GM19351 (cell line): ENCODE measurements at regions not wholly inside any gene's neighbourhood (a gene's known extent, or its start where the extent isn't known, plus 50 kb on each side); places are given as distances from the start of the nearest gene placed in this dataset.

Source experiments
- ATAC-seq: cut with Tn5 transposase; IDR thresholded peaks from one replicate; pipeline ENCODE4 v1.9.1; 2021; ENCODE audit warnings: mild to moderate bottlenecking, moderate library complexity; ENCODE audit not compliant: unreplicated experiment

GRCh38 chr3:107258300-107258699 lies 118.9 kb upstream of the CCDC54 start:
- ATAC-seq: no peak

GRCh38 chr3:107260207-107260606 lies 117.0 kb upstream of the CCDC54 start:
- no peak for ATAC-seq

GRCh38 chr3:107263269-107264021 lies 113.8 kb upstream of the CCDC54 start:
- no peak for ATAC-seq

GRCh38 chr3:107264888-107265287 lies 112.4 kb upstream of the CCDC54 start:
- no peak for ATAC-seq

GRCh38 chr3:107265526-107265925 lies 111.7 kb upstream of the CCDC54 start:
- no peak for ATAC-seq

- ATAC-seq: no peak
These were observed 108.8 kb upstream of the CCDC54 start for GRCh38 chr3:107268469-107268868.

GRCh38 chr3:107269136-107269535 lies 108.1 kb upstream of the CCDC54 start:
- no peak for ATAC-seq

- ATAC-seq: peak; percentile 71
These were observed 105.4 kb upstream of the CCDC54 start for GRCh38 chr3:107271787-107272387.

GRCh38 chr3:107272471-107272870 lies 104.8 kb upstream of the CCDC54 start:
- no peak for ATAC-seq

GRCh38 chr3:107272885-107273284 lies 104.4 kb upstream of the CCDC54 start:
- ATAC-seq: no peak

- ATAC-seq: no peak
These were observed 103.5 kb upstream of the CCDC54 start for GRCh38 chr3:107273771-107274170.

- no peak for ATAC-seq
These were observed 101.7 kb upstream of the CCDC54 start for GRCh38 chr3:107275511-107275910.

- no peak for ATAC-seq
These were observed 93.3 kb upstream of the CCDC54 start for GRCh38 chr3:107283948-107284347.

- no peak for ATAC-seq
These were observed 92.6 kb upstream of the CCDC54 start for GRCh38 chr3:107284612-107285011.

- no peak for ATAC-seq
These were observed 92.0 kb upstream of the CCDC54 start for GRCh38 chr3:107285197-107285596.

GRCh38 chr3:107289354-107289753 lies 87.9 kb upstream of the CCDC54 start:
- no peak for ATAC-seq

- ATAC-seq: no peak
These were observed 83.1 kb upstream of the CCDC54 start for GRCh38 chr3:107294117-107294516.

- ATAC-seq: no peak
These were observed 79.6 kb upstream of the CCDC54 start for GRCh38 chr3:107297597-107297996.

GRCh38 chr3:107307205-107307604 lies 70.0 kb upstream of the CCDC54 start:
- ATAC-seq: peak; percentile 69

GRCh38 chr3:107308716-107309115 lies 68.5 kb upstream of the CCDC54 start:
- ATAC-seq: no peak

- no peak for ATAC-seq
These were observed 67.9 kb upstream of the CCDC54 start for GRCh38 chr3:107309312-107309711.

GRCh38 chr3:107313711-107314110 lies 63.5 kb upstream of the CCDC54 start:
- no peak for ATAC-seq

- ATAC-seq: no peak
These were observed 62.1 kb upstream of the CCDC54 start for GRCh38 chr3:107315141-107315540.
